GM18519 (cell line): ENCODE measurements at regions not wholly inside any gene's neighbourhood (a gene's known extent, or its start where the extent isn't known, plus 50 kb on each side); places are given as distances from the start of the nearest gene placed in this dataset.

Source experiments
- ATAC-seq: cut with Tn5 transposase; IDR thresholded peaks from one replicate; pipeline ENCODE4 v1.9.1; 2021; ENCODE audit warnings: mild to moderate bottlenecking, moderate library complexity; ENCODE audit not compliant: unreplicated experiment, low FRiP score

DNA sequence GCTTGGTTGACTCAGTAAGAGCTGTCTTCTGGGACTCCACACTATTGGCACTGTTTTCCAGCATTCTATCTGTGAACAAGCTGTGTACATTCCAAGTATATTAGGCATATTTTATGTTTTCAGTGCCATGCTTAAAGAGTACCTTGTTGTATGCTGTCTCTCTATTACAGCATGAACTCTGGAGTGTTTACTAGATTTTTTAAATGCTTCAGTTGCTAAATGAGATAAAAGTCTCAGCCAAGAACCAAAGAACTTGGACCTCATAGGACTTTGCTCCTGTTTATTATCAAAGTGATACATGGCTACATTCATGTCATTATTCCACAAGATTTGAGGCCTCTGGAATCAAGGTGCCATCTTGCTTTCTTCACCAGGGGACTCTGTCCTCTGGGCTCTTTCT is 167.2 kb downstream of the C9orf152 start:
- no peak for ATAC-seq

DNA sequence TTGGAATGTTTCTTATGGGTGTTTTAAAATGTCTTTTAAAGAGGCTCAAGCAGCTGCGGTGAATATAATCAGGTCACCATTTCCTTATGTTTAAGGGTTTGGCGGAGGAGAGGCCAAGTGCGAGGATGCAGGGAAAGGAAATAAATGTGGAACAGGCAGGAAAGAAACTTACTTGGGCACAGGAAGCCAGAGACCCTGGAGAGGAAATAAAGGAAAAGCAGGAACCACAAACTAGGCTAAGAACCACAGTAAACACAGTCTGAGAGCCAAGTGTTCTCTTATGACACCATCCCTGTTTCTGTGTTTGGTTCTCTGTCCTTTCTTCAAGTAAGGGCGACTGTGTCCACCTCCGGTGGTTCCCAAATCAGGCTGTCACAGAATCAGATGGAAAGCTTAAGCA is 166.5 kb downstream of the C9orf152 start:
- no peak for ATAC-seq

- ATAC-seq, result no peak
Measured at GRCh38 chr9:110047232-110047954, 160.6 kb downstream of the C9orf152 start.

- peak; percentile 27 for ATAC-seq
Measured at GRCh38 chr9:110047955-110048402, 160.0 kb downstream of the C9orf152 start.

GRCh38 chr9:110048403-110048975 is 159.5 kb downstream of the C9orf152 start:
- ATAC-seq, result peak; percentile 51

GRCh38 chr9:110048976-110049698 is 158.8 kb downstream of the C9orf152 start:
- no peak for ATAC-seq

- ATAC-seq, result no peak
Measured at GRCh38 chr9:110049699-110050450, 158.1 kb downstream of the C9orf152 start.

- ATAC-seq, result peak; percentile 62
Measured at GRCh38 chr9:110050925-110051355, 157.0 kb downstream of the C9orf152 start.

DNA sequence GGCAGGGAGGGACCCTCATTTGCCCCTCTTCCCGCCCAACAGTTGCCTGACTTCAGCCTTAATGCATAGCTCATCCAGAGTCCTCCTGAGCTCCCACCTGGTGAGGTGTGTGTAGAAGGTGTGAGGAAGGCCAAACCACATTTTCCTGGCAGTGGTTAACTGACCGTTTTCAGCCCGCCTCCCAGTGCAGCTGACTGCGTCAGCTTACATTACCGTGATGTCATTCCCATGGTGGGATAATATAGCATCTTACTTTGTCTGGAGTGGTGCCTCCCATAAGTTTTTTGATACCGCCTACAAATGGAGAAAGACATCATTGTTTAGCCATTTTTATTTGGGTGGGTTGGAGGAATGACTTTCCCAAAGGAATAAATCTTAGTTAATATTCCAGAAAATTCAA is 151.9 kb downstream of the C9orf152 start:
- no peak for ATAC-seq

DNA sequence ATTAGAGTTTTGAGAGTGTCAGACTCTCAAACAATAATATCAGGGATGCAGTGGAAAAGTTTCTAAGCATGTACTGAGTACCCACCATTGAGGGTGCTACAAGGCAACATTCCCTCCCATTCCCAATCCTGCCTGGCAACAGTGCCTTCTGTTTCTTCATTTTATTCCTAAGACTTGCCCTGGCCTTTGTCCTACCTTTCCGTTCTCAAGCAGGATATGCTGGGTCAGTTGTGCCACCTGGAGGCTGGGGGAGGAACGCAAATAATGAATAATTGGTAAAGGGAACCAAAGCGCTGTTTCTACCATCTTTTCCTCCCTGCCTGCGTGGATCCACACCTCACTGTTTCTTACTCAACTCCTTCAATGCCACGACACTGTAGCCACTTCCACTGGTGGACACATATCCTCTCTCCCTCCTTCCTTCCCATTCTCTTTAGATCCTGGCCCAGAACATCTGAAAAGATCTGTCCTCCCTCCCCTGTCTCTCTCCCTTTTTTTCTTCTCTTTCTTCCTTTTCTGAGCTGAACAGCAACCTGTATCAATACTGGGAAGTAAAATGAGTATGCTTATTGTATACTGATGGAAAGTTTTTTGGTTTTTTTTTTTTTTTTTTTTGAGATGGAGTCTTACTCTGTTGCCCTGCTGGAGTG is 149.5 kb downstream of the C9orf152 start:
- ATAC-seq, result no peak

DNA sequence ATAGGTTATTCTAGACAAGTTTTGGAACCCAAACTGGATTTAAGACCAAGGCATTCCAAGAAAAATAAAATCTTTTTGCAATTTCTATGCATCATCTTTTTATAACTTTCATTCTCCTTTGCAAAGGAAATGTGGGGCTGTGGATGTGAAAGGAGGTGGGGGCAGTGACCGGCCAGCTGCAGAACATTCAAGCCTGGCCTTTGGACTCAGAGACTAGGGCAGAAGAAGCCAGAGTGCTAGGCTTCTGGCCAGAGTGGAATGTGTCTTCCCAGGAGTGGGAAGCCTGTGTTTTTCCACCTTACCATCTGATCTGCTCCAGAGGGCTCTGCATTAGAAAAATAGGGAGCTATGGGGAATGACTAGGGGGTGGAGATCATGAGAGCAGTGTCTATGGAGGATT is 148.5 kb downstream of the C9orf152 start:
- ATAC-seq, result no peak

DNA sequence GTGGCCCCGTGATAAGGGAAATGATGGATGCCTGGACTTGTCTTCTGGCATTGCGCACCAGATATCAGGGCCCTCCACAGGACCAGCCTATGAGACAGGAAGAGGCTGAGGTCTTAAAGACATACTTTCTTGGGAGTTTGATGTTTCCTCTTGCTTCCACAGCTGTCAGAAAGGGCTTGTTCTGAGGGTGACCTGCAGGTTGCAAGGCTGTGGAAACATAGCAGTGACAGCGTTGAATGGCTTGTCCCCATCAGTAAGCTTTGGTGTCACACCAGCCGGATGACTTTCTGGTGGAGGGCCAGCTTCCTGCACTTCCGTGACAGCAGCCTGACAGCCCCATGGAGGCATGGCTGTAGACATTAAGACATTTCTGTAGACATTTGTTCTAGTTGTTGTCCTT is 143.2 kb downstream of the C9orf152 start:
- ATAC-seq, result no peak

- peak; percentile 42 for ATAC-seq
Measured at GRCh38 chr9:110065532-110065931, 142.4 kb downstream of the C9orf152 start.

- no peak for ATAC-seq
Measured at GRCh38 chr9:110066929-110067716, 140.8 kb downstream of the C9orf152 start.

- no peak for ATAC-seq
Measured at GRCh38 chr9:110068212-110068611, 139.7 kb downstream of the C9orf152 start.

DNA sequence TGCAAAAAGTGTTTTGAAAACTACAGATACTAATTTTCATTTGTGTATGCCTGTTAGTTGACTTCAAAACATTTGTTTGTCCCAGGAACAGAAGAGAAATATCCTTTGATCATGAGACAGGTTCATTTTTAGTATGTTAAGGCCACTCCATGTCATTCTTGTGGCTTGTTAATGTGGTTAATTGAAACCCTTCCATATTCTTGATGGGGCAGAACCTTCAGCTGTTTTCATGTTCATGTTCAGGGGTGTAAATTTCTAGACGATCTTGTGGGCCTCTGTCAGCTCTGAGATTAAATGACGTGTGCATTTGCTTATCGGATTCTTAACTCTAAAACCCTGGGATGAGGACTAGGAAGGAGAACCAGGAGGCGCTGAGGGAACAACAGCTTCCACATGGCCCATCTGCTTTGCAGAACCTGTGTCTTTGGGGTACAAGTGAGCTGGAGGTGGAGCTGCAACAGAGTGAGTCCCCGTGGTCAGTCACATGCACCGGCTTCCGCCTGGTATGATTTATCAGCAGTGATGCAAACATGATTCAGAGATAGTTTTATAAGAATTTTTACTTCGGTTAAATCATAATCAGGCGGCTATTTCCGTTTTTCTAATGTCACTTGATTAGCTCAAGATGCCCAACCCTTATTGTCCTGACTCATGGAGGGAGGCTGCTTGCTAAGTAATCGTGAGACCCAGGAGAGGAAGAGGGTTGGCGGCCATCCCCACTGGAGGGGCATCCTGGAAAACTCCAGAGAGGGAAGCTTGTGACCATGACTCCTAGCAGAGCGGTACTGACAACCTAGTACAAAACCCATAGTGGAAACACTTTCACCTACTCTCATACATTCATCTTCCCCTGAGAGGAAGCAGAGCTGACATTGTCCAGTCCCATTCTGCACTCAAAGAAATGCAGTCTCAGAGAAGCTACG is 138.4 kb downstream of the C9orf152 start:
- no peak for ATAC-seq

DNA sequence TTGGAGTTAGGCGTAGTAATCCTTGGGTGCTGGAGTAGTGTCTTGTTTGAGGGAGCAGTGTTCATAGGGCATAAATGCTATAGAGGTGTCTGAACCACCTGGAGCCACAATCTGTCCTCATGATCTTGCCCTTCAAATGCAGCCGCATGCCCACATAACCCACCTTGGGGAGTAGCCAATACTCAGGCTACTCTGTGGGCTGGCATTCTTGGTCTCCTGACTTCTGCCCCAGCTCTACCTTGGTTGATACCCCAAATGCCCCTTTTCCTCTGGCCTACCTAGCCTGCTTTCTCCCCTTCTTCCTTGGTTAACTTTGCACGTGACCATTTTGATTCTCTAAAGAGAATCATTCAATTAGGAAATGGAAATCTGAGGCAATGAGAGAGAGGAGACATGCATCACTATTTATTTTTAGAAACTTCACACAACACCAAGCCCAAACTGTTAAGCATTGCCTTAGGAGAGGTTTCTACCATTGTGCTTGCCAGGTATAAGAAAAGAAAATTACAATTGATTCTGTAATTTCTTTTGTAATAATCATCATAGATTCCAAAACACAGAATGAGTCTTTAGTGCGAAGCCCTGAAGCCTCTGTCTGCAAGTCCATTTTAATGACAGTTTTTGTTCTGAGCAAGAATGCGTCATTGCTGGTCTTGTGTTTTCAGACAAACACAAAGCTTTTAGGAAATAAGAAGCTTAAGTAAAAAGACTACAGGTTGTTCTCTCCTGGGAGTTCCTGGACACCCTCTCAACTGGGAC is 135.2 kb downstream of the C9orf152 start:
- ATAC-seq, result no peak

GRCh38 chr9:110073356-110073905 is 134.5 kb downstream of the C9orf152 start:
- ATAC-seq, result no peak
